ENCODE measurements at regions not wholly inside any gene's neighbourhood (a gene's known extent, or its start where the extent isn't known, plus 50 kb on each side); places are given as distances from the start of the nearest gene placed in this dataset.

DNA sequence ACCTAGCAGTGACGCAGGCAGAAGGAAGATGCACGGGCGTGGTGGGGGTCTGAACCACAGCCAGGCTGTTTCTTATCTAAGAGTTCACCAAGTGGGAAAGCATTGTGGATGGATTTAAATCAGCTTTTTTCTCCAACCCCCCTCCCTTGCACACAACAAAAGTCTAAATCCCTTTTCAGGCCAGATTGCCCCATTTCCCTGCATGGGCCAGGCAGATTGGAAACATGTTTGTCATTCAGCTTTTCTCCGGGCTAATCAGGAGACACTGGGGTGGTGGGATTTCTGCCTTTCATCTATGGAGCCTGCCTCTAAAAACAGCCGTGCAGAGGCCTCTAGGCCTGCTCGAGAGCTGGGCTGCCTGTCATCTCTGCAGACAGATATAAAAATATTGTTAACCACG lies 166.3 kb upstream of the LEF1 start:
- TF ChIP-seq, protein P1, sequence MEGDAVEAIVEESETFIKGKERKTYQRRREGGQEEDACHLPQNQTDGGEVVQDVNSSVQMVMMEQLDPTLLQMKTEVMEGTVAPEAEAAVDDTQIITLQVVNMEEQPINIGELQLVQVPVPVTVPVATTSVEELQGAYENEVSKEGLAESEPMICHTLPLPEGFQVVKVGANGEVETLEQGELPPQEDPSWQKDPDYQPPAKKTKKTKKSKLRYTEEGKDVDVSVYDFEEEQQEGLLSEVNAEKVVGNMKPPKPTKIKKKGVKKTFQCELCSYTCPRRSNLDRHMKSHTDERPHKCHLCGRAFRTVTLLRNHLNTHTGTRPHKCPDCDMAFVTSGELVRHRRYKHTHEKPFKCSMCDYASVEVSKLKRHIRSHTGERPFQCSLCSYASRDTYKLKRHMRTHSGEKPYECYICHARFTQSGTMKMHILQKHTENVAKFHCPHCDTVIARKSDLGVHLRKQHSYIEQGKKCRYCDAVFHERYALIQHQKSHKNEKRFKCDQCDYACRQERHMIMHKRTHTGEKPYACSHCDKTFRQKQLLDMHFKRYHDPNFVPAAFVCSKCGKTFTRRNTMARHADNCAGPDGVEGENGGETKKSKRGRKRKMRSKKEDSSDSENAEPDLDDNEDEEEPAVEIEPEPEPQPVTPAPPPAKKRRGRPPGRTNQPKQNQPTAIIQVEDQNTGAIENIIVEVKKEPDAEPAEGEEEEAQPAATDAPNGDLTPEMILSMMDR (IDR thresholded peaks at IDR 0.05; ENCODE audit: insufficient read depth, low read depth, low read length, missing control alignments) = no peak
- H3K4me3 ChIP-seq (ENCODE audit: low read depth, low read length) = no peak overlapping the region
- no peak for DNase-seq (ENCODE audit: low read depth)

DNA sequence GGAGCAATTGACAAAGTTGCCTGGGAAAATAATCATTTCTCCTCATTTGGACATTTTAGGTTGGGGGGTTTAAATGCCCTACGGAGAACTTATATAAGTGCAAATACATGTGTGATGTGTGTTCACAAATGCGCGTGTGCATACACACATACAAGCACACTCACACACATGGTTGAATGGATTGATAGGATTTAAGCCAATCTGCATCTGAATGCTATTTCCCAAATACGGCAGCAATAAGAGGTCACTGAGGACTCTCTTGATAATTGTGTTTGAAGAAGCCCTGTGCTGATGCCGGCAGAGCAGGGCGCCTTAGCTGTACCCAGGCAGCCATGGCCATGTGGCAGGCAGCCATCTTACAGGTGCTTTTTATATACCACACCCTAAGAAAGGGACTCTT lies 165.3 kb upstream of the LEF1 start:
- TF ChIP-seq, protein P1 (IDR thresholded peaks at IDR 0.05; ENCODE audit: insufficient read depth, low read depth, low read length, missing control alignments) = no peak
- DNase-seq (ENCODE audit: low read depth) = no peak
- H3K4me3 ChIP-seq (ENCODE audit: low read depth, low read length) = no peak overlapping the region

DNA sequence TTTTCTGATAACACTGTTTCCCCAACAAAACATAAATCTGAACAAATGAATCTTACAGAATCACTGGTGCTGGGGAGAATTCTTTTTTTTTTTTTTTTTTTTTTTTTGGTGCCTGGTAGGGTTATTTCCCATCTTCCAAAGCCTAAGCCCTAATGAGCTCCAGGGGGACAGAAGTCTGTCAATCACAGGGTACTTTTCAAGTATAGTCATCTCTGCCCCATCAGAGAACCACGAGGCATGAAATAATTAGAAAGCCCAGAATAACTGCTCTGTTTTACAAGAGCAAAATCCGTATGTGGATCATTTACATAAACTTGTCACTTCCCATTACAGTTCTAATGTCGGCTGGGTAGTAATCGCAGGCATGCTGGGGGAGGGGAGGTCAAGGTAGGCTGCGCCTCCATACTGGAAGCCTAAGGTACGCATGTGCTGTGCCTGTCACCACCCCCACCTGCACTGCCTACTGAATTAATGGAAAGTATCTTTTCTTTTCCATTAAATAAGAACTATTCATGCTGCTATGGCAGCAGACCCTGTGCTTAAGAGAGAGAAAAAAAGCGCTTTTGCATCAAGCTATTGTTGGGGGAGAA lies 164.7 kb upstream of the LEF1 start:
- DNase-seq (ENCODE audit: low read depth) = peak; percentile 32
- TF ChIP-seq, protein P1 (IDR thresholded peaks at IDR 0.05; ENCODE audit: insufficient read depth, low read depth, low read length, missing control alignments) = no peak
- no peak overlapping the region for H3K4me3 ChIP-seq (ENCODE audit: low read depth, low read length)

DNA sequence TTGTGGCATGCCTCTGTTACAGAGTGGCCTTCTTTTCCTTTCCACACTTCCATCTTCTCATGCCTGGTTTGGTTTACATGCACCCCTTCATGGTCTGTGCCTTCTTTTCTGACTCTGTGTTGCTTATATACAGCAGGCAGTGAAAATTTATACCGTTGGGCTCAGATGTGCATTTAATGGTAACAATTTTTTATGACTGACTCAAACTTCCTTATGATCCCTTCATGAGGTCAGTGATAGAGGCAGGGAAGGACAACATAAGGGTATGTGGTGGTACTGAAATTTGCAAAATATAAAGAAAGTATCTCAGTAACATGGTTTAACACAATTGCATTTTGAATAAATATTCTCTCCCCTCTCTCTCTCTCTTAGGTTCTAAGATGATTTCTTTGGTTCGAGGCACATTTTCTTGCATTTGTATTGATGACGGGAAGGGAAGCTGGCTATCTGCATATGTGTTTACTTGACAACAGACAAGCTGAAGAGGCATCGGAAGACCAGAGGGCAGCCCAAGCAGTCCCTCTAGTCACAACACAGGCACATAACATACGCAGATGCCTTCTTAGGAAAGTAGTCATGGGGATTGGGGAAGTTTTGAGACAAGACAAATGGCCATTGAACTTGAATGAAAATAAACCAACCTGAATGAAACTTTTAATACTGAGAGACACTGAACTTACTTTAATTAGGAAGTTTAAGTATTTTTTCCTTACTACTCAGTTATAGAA lies 163.3 kb upstream of the LEF1 start:
- TF ChIP-seq, protein P1 (IDR thresholded peaks at IDR 0.05; ENCODE audit: insufficient read depth, low read depth, low read length, missing control alignments) = no peak
- DNase-seq (ENCODE audit: low read depth) = no peak

DNA sequence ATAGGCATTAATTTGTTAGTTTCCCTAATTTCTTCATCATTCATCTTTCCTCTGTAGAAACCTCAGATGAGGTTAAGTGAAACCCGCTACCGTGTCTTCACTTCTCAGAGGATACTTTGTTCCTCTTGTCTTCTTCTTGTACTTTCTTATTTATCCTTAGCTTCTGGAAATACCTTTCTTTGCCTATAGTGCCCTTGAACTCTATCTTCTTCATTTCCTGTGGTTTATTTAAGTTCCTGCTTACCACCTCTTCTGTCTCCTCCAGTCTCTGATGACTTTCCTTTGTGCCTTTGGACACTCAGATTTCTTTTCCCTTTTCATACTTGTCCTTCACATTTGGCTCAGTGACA lies 159.6 kb upstream of the LEF1 start:
- no peak for DNase-seq (ENCODE audit: low read depth)
- TF ChIP-seq, protein P1 (IDR thresholded peaks at IDR 0.05; ENCODE audit: insufficient read depth, low read depth, low read length, missing control alignments) = no peak
- H3K4me3 ChIP-seq (ENCODE audit: low read depth, low read length) = no peak overlapping the region

More for the DNA sequence above, 163.3 kb upstream of the LEF1 start:
- no peak overlapping the region for H3K4me3 ChIP-seq (ENCODE audit: low read depth, low read length)

DNA sequence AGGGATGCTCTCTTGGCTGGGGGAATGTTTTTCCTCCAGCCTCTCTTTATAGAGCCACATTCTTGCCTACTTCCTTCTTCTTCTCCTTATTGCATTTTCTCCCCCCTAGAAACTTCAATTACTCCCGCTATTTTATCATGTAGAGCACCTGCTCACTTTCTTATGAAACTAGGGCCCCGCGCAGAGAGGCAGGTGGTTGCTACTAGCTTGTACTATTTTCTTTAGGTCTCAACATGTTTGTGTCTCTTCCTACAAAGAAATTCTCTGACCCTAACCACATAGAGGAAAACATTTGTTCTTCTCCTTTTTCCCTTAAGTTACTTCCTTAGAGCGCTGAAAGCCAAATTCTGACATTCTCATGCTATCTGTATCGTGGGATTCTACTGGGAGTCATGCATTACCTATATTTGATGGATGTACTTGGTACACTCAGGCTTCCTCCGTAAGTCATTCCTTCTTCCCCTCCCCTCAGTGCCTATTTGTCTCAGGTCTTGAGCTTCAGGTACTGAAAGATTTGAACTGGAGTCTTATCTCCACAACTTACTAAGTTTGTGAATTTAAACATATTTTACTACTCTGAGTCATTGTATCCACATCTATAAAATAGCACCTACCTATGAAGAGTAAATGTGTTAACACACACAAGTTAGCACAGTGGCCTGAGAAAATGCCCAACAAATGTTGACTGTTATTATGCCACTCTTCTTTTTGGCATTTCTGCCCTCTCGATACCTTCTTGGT lies 159.1 kb upstream of the LEF1 start:
- TF ChIP-seq, protein P1 (IDR thresholded peaks at IDR 0.05; ENCODE audit: insufficient read depth, low read depth, low read length, missing control alignments) = no peak
- H3K4me3 ChIP-seq (ENCODE audit: low read depth, low read length) = no peak overlapping the region
- no peak for DNase-seq (ENCODE audit: low read depth)

Measured in GM12865 (cell line).